GM18870 (cell line): ENCODE measurements at regions not wholly inside any gene's neighbourhood (a gene's known extent, or its start where the extent isn't known, plus 50 kb on each side); places are given as distances from the start of the nearest gene placed in this dataset.

Experiments
- ATAC-seq: cut with Tn5 transposase; IDR thresholded peaks from one replicate; pipeline ENCODE4 v1.9.1; 2021; ENCODE audit warnings: moderate library complexity; ENCODE audit not compliant: unreplicated experiment

- no peak for ATAC-seq
Observed at GRCh38 chr4:19728773-19729172, 522.9 kb upstream of the SLIT2 start.

- no peak for ATAC-seq
Observed at GRCh38 chr4:19727141-19727540, 524.6 kb upstream of the SLIT2 start.

- ATAC-seq, result no peak
Observed at GRCh38 chr4:19725130-19725529, 526.6 kb upstream of the SLIT2 start.

GRCh38 chr4:19722404-19722803 is 529.3 kb upstream of the SLIT2 start:
- ATAC-seq, result no peak

GRCh38 chr4:19721587-19721986 is 530.1 kb upstream of the SLIT2 start:
- no peak for ATAC-seq

- ATAC-seq, result no peak
Observed at GRCh38 chr4:19720610-19721009, 531.1 kb upstream of the SLIT2 start.

- no peak for ATAC-seq
Observed at GRCh38 chr4:19720190-19720589, 531.5 kb upstream of the SLIT2 start.

GRCh38 chr4:19711871-19712270 is 539.8 kb upstream of the SLIT2 start:
- no peak for ATAC-seq

- ATAC-seq, result no peak
Observed at GRCh38 chr4:19707876-19708275, 543.8 kb upstream of the SLIT2 start.

- no peak for ATAC-seq
Observed at GRCh38 chr4:19703391-19703790, 548.3 kb upstream of the SLIT2 start.

GRCh38 chr4:19700992-19701391 is 550.7 kb upstream of the SLIT2 start:
- ATAC-seq, result no peak

GRCh38 chr4:19698961-19699360 is 552.7 kb upstream of the SLIT2 start:
- ATAC-seq, result no peak

GRCh38 chr4:19694812-19695211 is 556.9 kb upstream of the SLIT2 start:
- no peak for ATAC-seq

GRCh38 chr4:19693936-19694570 is 557.7 kb upstream of the SLIT2 start:
- ATAC-seq, result no peak

GRCh38 chr4:19689511-19689910 is 562.2 kb upstream of the SLIT2 start:
- ATAC-seq, result no peak

GRCh38 chr4:19686456-19686855 is 565.2 kb upstream of the SLIT2 start:
- ATAC-seq, result no peak

- no peak for ATAC-seq
Observed at GRCh38 chr4:19684084-19684483, 567.6 kb upstream of the SLIT2 start.

- no peak for ATAC-seq
Observed at GRCh38 chr4:19683426-19683825, 568.3 kb upstream of the SLIT2 start.

GRCh38 chr4:19677211-19677610 is 574.5 kb upstream of the SLIT2 start:
- no peak for ATAC-seq

GRCh38 chr4:19675172-19675811 is 576.4 kb upstream of the SLIT2 start:
- no peak for ATAC-seq

- no peak for ATAC-seq
Observed at GRCh38 chr4:19659101-19659500, 592.6 kb upstream of the SLIT2 start.

- ATAC-seq, result no peak
Observed at GRCh38 chr4:19657856-19658255, 593.8 kb upstream of the SLIT2 start.

GRCh38 chr4:19655666-19656065 is 596.0 kb upstream of the SLIT2 start:
- ATAC-seq, result no peak
